ENCODE measurements at regions not wholly inside any gene's neighbourhood (a gene's known extent, or its start where the extent isn't known, plus 50 kb on each side); places are given as distances from the start of the nearest gene placed in this dataset.
"Not testable (repeated sequence)": the region's sequence is repeated elsewhere in the genome, so short reads cannot be mapped to it uniquely, and the experiment has no call there.

GRCh38 chr3:65030847-65031463 lies 343.2 kb upstream of the ADAMTS9 start:
- no peak for DNase-seq

GRCh38 chr3:65030014-65030627 lies 342.3 kb upstream of the ADAMTS9 start:
- DNase-seq = no peak

GRCh38 chr3:65029130-65029529 lies 341.3 kb upstream of the ADAMTS9 start:
- no peak for DNase-seq

GRCh38 chr3:65028024-65028423 lies 340.2 kb upstream of the ADAMTS9 start:
- DNase-seq = no peak

- no peak for DNase-seq
These were observed 339.5 kb upstream of the ADAMTS9 start for GRCh38 chr3:65027335-65027734.

GRCh38 chr3:65026151-65026550 lies 338.4 kb upstream of the ADAMTS9 start:
- DNase-seq = no peak

- DNase-seq = no peak
These were observed 336.3 kb upstream of the ADAMTS9 start for GRCh38 chr3:65024148-65024547.

GRCh38 chr3:65020281-65021160 lies 332.7 kb upstream of the ADAMTS9 start:
- no peak for DNase-seq

- DNase-seq = no peak
These were observed 331.7 kb upstream of the ADAMTS9 start for GRCh38 chr3:65019443-65020055.

- no peak for DNase-seq
These were observed 331.0 kb upstream of the ADAMTS9 start for GRCh38 chr3:65018801-65019200.

GRCh38 chr3:65017359-65017758 lies 329.6 kb upstream of the ADAMTS9 start:
- no peak for DNase-seq

- DNase-seq = no peak
These were observed 327.9 kb upstream of the ADAMTS9 start for GRCh38 chr3:65015711-65016110.

- no peak for DNase-seq
These were observed 325.3 kb upstream of the ADAMTS9 start for GRCh38 chr3:65013053-65013452.

GRCh38 chr3:65006300-65006739 lies 318.5 kb upstream of the ADAMTS9 start:
- no peak for DNase-seq

- DNase-seq = no peak
These were observed 317.7 kb upstream of the ADAMTS9 start for GRCh38 chr3:65005486-65005885.

GRCh38 chr3:65004795-65005295 lies 317.0 kb upstream of the ADAMTS9 start:
- no peak for DNase-seq

GRCh38 chr3:65004306-65004705 lies 316.5 kb upstream of the ADAMTS9 start:
- DNase-seq = no peak

- DNase-seq = not testable (repeated sequence)
These were observed 313.3 kb upstream of the ADAMTS9 start for GRCh38 chr3:65001119-65001518.

GRCh38 chr3:64998317-64998716 lies 310.5 kb upstream of the ADAMTS9 start:
- no peak for DNase-seq

- DNase-seq = no peak
These were observed 308.2 kb upstream of the ADAMTS9 start for GRCh38 chr3:64995857-64996551.

GRCh38 chr3:64993781-64994180 lies 306.0 kb upstream of the ADAMTS9 start:
- DNase-seq = no peak

- DNase-seq = no peak
These were observed 304.9 kb upstream of the ADAMTS9 start for GRCh38 chr3:64992530-64993285.

Data from SW 1271 (cell line).